ENCODE measurements at regions not wholly inside any gene's neighbourhood (a gene's known extent, or its start where the extent isn't known, plus 50 kb on each side); places are given as distances from the start of the nearest gene placed in this dataset.

DNA sequence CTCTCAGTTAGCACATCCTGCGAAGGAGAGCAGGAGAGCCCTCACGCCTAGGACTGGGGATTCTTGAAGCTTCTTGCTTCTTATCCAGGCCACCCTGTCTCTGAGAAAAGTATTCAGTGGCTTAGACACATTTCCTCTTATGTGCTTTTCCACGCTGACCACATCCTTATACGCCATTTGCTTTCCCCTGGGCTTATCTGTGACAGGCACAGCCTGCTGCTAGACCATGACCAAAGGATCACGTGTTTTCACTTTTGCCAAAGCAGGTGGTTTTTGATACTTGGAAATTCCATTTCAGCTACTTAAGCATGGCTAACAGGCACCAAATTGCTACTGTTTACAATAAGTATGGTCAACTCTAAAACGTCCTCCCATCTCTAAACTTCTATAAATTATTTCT is 587.4 kb downstream of the AACS start:
- no peak overlapping the region for H3K4me3 Mint-ChIP-seq (ENCODE audit: low read depth, unreplicated experiment)
- H3K36me3 Mint-ChIP-seq (ENCODE audit: insufficient read depth, unreplicated experiment): no peaks in the 10 kb centered on the region
- CTCF ChIA-PET: no interaction called here
- DNase-seq: no peak
- no peaks in the 10 kb centered on the region for H3K27me3 Mint-ChIP-seq (ENCODE audit: unreplicated experiment)
- TF ChIP-seq, protein P1, sequence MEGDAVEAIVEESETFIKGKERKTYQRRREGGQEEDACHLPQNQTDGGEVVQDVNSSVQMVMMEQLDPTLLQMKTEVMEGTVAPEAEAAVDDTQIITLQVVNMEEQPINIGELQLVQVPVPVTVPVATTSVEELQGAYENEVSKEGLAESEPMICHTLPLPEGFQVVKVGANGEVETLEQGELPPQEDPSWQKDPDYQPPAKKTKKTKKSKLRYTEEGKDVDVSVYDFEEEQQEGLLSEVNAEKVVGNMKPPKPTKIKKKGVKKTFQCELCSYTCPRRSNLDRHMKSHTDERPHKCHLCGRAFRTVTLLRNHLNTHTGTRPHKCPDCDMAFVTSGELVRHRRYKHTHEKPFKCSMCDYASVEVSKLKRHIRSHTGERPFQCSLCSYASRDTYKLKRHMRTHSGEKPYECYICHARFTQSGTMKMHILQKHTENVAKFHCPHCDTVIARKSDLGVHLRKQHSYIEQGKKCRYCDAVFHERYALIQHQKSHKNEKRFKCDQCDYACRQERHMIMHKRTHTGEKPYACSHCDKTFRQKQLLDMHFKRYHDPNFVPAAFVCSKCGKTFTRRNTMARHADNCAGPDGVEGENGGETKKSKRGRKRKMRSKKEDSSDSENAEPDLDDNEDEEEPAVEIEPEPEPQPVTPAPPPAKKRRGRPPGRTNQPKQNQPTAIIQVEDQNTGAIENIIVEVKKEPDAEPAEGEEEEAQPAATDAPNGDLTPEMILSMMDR (IDR thresholded peaks at IDR 0.05; ENCODE audit: unreplicated experiment): no peak
- peaks cover 9% of the 10 kb centered on the region for H3K9me3 Mint-ChIP-seq (ENCODE audit: low read depth, unreplicated experiment)
- no TSS peak for BruUV-seq (replicated peaks)
- intact Hi-C loops (cut with micrococcal nuclease; ENCODE audit: unreplicated experiment): no loop called here
- H3K4me1 Mint-ChIP-seq (ENCODE audit: low read depth, unreplicated experiment): no peaks in the 10 kb centered on the region
- no peak overlapping the region for H3K27ac Mint-ChIP-seq (ENCODE audit: unreplicated experiment)

DNA sequence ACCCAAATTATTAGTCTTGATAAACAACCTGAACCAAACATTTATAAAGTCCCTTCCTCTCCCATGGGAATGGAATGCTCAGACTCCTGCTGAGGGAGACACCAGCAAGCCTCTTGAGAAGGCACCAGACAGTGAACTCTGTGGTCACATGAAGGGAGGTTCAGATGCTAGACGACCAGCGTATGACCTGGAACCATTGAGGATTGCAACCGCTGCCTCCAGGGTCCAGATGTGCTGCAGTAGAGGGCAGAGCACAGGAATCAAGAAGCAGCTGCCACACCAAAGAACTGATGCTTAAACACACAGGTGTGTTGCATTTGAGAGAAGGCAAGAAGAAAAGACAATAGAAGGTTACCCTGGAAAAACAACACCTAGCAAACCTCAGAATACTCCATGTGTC is 592.4 kb downstream of the AACS start:
- Mint-ChIP-seq H3K4me1 (ENCODE audit: low read depth, unreplicated experiment) (no peaks in the 10 kb centered on the region), H3K27ac (ENCODE audit: unreplicated experiment) (no peak overlapping the region), H3K9me3 (ENCODE audit: low read depth, unreplicated experiment) (peaks cover 6% of the 10 kb centered on the region), H3K27me3 (ENCODE audit: unreplicated experiment) (no peaks in the 10 kb centered on the region), H3K4me3 (ENCODE audit: low read depth, unreplicated experiment) (no peak overlapping the region), H3K36me3 (ENCODE audit: insufficient read depth, unreplicated experiment) (no peaks in the 10 kb centered on the region)
- CTCF ChIA-PET: no interaction called here
- TF ChIP-seq, protein P1 (IDR thresholded peaks at IDR 0.05; ENCODE audit: unreplicated experiment): no peak
- intact Hi-C loops (cut with micrococcal nuclease; ENCODE audit: unreplicated experiment): no loop called here
- no TSS peak for BruUV-seq (replicated peaks)
- DNase-seq: no peak

DNA sequence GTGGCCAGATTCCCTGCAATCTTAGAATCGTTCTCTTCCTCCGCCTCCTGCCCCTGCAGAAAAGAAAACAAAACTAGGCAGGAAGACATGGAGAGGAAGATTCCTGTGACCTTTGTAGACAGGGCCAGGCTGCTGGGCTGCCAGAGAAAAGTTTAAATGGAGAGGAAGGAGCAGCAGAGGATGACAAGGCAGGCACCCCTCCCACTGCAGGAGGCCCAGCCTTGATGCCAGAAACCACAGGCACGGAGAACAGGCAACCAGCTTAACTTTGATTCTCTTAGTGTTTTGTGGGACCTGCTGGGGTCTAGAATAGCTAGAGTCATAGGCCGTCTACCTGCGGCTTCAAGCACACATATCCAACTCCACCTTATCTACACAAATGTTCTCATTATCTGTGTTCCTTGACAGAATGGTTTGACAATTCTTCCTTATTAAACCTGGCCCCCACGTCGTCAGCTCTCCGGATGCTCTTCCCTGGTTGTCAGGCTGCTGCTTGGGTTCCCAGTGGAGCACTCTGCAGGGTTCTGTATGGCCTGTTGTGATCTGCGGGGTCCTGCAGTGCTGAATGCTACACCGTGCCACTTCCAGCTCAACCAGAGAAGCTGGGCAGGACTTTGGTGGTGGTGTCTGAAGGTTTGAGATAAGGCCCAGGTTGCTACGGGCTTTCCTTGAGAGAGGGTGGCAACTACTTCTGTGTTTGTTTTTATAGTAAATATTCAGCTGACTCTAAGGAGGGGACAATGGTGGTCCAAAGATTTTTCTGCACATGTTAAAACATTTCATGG is 609.5 kb downstream of the AACS start:
- intact Hi-C loops (cut with micrococcal nuclease; ENCODE audit: unreplicated experiment): no loop called here
- no peaks in the 10 kb centered on the region for H3K4me1 Mint-ChIP-seq (ENCODE audit: low read depth, unreplicated experiment)
- CTCF ChIA-PET: no interaction called here
- no peak overlapping the region for H3K4me3 Mint-ChIP-seq (ENCODE audit: low read depth, unreplicated experiment)
- BruUV-seq (replicated peaks): no TSS peak
- no peaks in the 10 kb centered on the region for H3K36me3 Mint-ChIP-seq (ENCODE audit: insufficient read depth, unreplicated experiment)
- no peak for DNase-seq
- TF ChIP-seq, protein P1 (IDR thresholded peaks at IDR 0.05; ENCODE audit: unreplicated experiment): no peak
- no peak overlapping the region for H3K27ac Mint-ChIP-seq (ENCODE audit: unreplicated experiment)
- no peaks in the 10 kb centered on the region for H3K27me3 Mint-ChIP-seq (ENCODE audit: unreplicated experiment)
- peaks cover 1% of the 10 kb centered on the region for H3K9me3 Mint-ChIP-seq (ENCODE audit: low read depth, unreplicated experiment)

DNA sequence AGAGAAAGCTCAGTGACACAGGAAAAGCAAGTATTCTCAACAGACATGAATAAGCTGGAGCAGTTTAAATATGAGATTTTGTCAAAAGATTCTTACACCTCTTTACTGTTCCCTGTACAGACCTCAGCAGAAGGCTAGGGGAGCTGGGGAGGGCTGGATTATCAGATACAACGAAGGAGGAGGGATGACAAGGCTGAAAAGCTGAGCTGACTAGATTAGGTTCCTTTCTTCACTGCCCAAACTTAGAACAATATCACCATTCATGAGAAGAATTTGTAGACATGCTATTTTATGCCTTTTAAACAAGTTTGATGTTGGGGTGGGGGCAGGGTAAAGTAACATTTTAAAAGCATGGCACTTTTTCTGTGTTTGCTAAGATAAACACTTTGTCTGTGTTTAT is 611.1 kb downstream of the AACS start:
- DNase-seq: no peak
- BruUV-seq (replicated peaks): no TSS peak
- TF ChIP-seq, protein P1 (IDR thresholded peaks at IDR 0.05; ENCODE audit: unreplicated experiment): no peak
- no peak overlapping the region for H3K27ac Mint-ChIP-seq (ENCODE audit: unreplicated experiment)
- intact Hi-C loops (cut with micrococcal nuclease; ENCODE audit: unreplicated experiment): no loop called here
- H3K4me1 Mint-ChIP-seq (ENCODE audit: low read depth, unreplicated experiment): no peaks in the 10 kb centered on the region
- H3K4me3 Mint-ChIP-seq (ENCODE audit: low read depth, unreplicated experiment): no peak overlapping the region
- peaks cover 3% of the 10 kb centered on the region for H3K27me3 Mint-ChIP-seq (ENCODE audit: unreplicated experiment)
- H3K36me3 Mint-ChIP-seq (ENCODE audit: insufficient read depth, unreplicated experiment): no peaks in the 10 kb centered on the region
- H3K9me3 Mint-ChIP-seq (ENCODE audit: low read depth, unreplicated experiment): no peaks in the 10 kb centered on the region
- CTCF ChIA-PET: no interaction called here
